Motor neuron (in vitro differentiated cells): ENCODE measurements at regions not wholly inside any gene's neighbourhood (a gene's known extent, or its start where the extent isn't known, plus 50 kb on each side); places are given as distances from the start of the nearest gene placed in this dataset.

Source experiments
- ATAC-seq, 8 experiments: fragments of 200-7000 bp; cut with Tn5 transposase; replicated peaks in 6 of 8; 2 replicates each; pipeline ENCODE4 v1.8.0; 2021; ENCODE audit warnings: mild to moderate bottlenecking in 8 of 8, moderate library complexity in 8 of 8
- H3K27ac ChIP-seq, 2 donors: fragments of 250-450 bp; sonication (Bioruptor Pico); 2 replicates each; pipeline ENCODE4 v1.9.0; 2021; ENCODE audit warnings: antibody characterized with exemption in 2 of 2, mild to moderate bottlenecking in 2 of 2, moderate library complexity in 1 of 2
- H3K4me1 ChIP-seq, 2 donors: fragments of 250-450 bp; sonication (Bioruptor Pico); replicated peaks in 1 of 2; 2 replicates each; pipeline ENCODE4 v1.6.1; 2021; ENCODE audit warnings: antibody characterized with exemption in 2 of 2, mild to moderate bottlenecking in 2 of 2, moderate library complexity in 1 of 2
- H3K4me3 ChIP-seq, 5 donors: fragments of 250-450 bp; sonication (Bioruptor Pico); 2 replicates each; pipeline ENCODE4 v1.9.0; 2021; ENCODE audit warnings: antibody characterized with exemption in 5 of 5, mild to moderate bottlenecking in 5 of 5, moderate library complexity in 4 of 5
- WGBS, 10 experiments: fragments of 450-650 bp; shearing (Covaris generic); methylation state at CpG; one replicate each; pipeline ENCODE4 v1.0.0; 2022; 5-methylcytosine and 5-hydroxymethylcytosine counted together
- in situ Hi-C, 9 experiments: fragments of 400-800 bp; cut with MboI; loops; one replicate each; pipeline ENCODE4 v1.15.0; 2021; ENCODE audit warnings: low sequenced_read_pairs in 9 of 9, low pct_unique_long_range_greater_than_20kb in 2 of 9; ENCODE audit not compliant: unreplicated experiment in 9 of 9

DNA sequence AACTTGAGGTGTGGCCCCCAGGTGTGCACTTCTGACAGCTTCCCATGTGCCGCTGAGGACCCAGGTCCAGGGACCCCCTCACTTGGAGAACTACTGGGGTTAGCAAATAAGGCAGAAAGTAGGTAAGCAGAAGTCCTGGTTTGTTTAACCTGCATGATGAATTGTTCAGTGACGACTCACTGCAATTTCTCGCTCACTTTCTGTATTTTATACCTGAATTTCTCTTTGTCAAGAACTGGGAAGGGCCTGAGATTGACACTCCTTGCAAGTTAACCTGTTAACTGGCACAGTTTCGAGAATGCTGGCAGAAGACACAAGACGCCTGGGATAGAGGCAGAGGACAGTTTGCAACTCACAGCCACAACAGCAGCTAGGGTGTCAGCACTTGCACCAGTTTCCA, 164.5 kb upstream of the NCK2 start:
- no peak overlapping the region for H3K27ac ChIP-seq
- WGBS, 10 experiments = 31 to 100% (median 80%) methylated on average over 1 to 4 of the region's 5 CpGs; no CpG with 5 or more reads in 2 of the 10 experiments
- no peak for ATAC-seq
- peaks cover 0 to 3% of the 10 kb centered on the region in 2 donors for H3K4me1 ChIP-seq
- in situ Hi-C loops = loop anchor here in 2 of 9 experiments (25.0 kb wide), 1 partner anchor 507 kb away; no protein-coding TSS in a partner anchor
- no peak overlapping the region for H3K4me3 ChIP-seq

DNA sequence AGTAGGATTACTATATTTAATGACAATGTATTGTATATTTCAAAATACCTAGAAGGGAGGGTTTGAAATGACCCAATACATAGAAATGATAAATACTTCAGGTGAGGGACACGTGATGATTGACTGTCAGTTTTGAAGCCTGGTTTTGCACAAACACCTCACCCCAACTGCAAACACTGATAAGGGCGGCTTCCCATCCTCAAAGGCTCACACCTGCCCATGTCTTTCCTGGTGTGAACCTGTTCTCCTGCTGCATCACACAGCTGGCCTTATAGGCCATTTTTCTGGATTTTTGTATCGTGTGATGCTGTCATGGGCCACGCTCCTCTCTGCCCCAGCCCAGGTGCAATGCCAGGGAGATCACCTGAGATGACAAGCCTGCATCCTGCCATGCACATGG, 166.5 kb upstream of the NCK2 start:
- no peak overlapping the region for H3K27ac ChIP-seq
- in situ Hi-C loops = loop anchor here in 2 of 9 experiments (25.0 kb wide), 1 partner anchor 509 kb away; no protein-coding TSS in a partner anchor
- no peak for ATAC-seq
- H3K4me1 ChIP-seq = peaks cover 0 to 3% of the 10 kb centered on the region in 2 donors
- 45 to 100% (median 68%) methylated on average over 1 to 3 of the region's 4 CpGs; no CpG with 5 or more reads in 2 of the 10 experiments for WGBS, 10 experiments
- H3K4me3 ChIP-seq = no peak overlapping the region

DNA sequence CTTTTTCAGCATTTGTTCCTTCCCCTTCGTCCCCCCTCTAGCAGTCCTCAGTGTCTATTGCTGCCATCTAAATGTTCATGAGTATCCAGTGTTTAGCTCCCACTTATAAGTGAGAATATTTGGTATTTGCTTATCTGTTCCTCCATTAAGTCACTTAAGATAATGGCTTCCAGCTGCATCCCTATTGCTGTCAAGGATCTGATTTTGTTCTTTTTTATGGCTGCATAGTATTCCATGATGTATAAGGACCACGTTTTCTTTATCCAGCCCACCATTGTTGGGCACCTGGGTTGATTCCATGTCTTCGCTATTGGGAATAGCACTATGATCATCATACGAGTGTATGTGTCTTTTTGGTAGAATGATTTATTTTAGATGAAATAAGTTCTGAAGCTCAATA, 166.9 kb upstream of the NCK2 start:
- in situ Hi-C loops = loop anchor here in 2 of 9 experiments (25.0 kb wide), 1 partner anchor 510 kb away; no protein-coding TSS in a partner anchor
- no peak overlapping the region for H3K4me3 ChIP-seq
- peaks cover 0 to 3% of the 10 kb centered on the region in 2 donors for H3K4me1 ChIP-seq
- H3K27ac ChIP-seq = no peak overlapping the region
- 50 to 100% (median 65%) methylated on average over 1 to 4 of the region's 4 CpGs for WGBS, 10 experiments
- no peak for ATAC-seq

DNA sequence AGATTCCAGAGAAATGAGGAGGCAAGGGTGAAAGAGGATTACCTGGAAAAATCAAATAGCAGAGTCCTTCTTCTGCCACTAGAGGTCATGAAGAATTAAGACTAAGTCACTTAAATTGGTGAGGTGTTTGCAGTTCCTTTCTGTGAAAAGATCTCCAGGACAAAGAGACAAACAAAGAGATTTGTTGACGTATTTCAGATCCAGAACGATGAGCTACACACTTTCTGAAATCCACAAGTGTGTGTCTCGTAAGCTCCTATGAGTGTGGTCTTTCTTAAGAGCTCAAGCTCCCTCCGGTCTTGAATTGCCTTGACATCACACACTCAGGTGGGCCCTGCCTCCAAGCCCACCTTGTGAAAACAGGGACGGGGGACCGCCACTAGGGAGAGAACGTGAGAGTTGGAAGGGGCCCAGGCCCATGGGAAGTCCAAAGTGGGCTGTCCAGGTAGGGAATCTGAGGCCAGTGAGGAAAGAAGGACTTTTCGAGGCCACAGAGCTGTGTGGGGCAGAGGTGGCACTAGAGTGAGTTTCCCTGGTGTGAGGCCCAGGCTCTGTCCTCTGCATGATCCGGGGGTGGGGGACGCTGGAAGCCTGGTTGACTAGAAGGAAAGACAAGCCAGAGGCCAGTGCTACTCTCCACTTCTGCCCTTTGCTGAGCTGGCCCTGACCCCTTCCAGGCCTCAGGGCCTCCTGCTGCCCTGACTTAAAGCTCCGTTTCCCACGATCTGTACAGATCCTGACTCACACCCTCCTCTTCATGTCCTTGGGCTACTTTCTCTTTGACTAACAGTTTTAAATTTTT, 168.1 kb upstream of the NCK2 start:
- peak in 5 of 8 experiments; percentile 25 to 77 (median 65) for ATAC-seq
- no peak overlapping the region for H3K27ac ChIP-seq
- in situ Hi-C loops = loop anchor here in 2 of 9 experiments (25.0 kb wide), 1 partner anchor 511 kb away; no protein-coding TSS in a partner anchor
- H3K4me3 ChIP-seq = no peak overlapping the region
- H3K4me1 ChIP-seq = peaks cover 0 to 3% of the 10 kb centered on the region in 2 donors
- 0 to 73% (median 45%) methylated on average over 1 to 10 of the region's 12 CpGs for WGBS, 10 experiments

DNA sequence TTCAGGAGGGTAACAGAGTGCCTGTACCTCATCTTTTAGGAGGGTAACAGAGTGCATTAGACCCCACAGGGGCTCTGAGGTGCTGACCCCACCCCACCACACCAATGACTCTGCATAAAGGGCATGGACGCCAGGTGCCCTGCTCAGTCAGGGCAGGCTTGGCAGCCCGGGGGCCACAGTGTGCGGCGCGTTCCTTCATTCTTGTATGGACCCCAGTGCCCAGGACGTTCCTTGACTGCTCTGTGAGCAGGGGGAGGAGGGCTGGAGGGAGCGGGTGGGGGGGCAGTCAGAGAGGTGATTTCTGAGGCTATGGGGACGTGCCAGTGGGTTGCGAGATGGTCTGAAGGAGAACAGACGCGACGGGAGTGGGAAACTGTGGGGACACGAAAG, 168.7 kb upstream of the NCK2 start:
- no peak overlapping the region for H3K4me3 ChIP-seq
- ATAC-seq = peak in 1 of 8 experiments; percentile 21
- WGBS, 10 experiments = no CpG with 5 or more reads among the region's 13 CpGs
- H3K4me1 ChIP-seq = peaks cover 0 to 3% of the 10 kb centered on the region in 2 donors
- in situ Hi-C loops = loop anchor here in 2 of 9 experiments (25.0 kb wide), 1 partner anchor 511 kb away; no protein-coding TSS in a partner anchor
- H3K27ac ChIP-seq = no peak overlapping the region

DNA sequence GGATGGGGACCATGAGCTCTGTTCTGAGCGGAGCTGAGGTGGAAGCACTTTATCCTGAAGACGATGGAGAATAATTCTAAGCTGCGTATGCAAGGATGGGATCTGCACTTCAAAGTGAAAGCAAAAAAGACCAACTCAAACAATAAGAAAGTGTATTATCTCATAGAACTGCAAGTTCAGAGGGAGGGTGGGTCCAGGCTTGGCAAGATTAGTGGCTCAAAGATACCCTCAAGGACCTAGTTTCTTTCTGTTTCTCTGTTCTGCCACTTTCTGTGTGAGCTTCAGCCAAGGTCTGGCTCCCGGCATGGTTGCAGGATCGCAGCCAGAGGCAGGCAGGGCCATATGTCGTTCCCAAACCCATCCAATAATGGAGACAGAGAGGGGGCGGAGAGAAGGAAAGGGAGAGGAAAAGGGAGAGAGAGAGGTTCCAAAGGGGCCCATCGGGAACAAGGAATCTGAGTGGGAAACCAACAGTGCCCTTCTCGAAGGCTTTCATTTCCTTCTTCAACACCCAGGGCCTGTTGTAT, 169.2 kb upstream of the NCK2 start:
- Histone ChIP-seq H3K4me1 (peaks cover 0 to 3% of the 10 kb centered on the region in 2 donors), H3K4me3 (no peak overlapping the region), H3K27ac (no peak overlapping the region)
- in situ Hi-C loops = loop anchor here in 2 of 9 experiments (25.0 kb wide), 1 partner anchor 512 kb away; no protein-coding TSS in a partner anchor
- no peak for ATAC-seq
- WGBS, 10 experiments = 19 to 88% (median 43%) methylated on average over 1 to 4 of the region's 9 CpGs; no CpG with 5 or more reads in 3 of the 10 experiments

DNA sequence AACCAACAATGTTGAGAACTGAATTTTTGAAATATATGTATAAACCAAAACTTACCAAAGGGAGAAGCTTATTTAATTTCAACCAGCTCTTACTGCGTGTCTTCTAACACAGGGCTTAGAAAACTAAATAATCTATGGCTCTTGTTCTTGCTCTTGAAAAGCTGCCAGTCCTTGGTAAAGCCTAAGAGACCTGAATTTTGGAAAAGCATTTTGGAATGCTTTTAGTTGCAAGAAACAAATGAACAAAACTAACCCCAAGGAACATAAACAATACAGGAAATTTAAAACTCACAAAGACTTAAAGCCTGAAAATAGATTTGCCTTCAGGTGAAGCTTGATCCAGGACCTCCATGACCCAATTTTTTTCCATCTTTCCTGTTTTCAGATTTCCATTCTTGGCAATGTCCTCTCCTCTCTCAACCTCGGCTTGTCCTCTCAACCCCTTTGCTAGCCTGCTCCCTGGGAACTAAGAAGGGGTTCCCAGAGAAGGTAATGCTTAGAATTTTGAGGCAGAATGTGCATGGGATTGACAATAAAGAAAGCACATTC, 169.8 kb upstream of the NCK2 start:
- in situ Hi-C loops = loop anchor here in 2 of 9 experiments (25.0 kb wide), 2 partner anchors 362 to 512 kb away; no protein-coding TSS in a partner anchor
- ATAC-seq = no peak
- H3K4me3 ChIP-seq = no peak overlapping the region
- H3K4me1 ChIP-seq = peaks cover 0 to 3% of the 10 kb centered on the region in 2 donors
- no peak overlapping the region for H3K27ac ChIP-seq
- 14 to 91% (median 61%) methylated on average over 1 to 2 of the region's 2 CpGs; no CpG with 5 or more reads in 1 of the 10 experiments for WGBS, 10 experiments

DNA sequence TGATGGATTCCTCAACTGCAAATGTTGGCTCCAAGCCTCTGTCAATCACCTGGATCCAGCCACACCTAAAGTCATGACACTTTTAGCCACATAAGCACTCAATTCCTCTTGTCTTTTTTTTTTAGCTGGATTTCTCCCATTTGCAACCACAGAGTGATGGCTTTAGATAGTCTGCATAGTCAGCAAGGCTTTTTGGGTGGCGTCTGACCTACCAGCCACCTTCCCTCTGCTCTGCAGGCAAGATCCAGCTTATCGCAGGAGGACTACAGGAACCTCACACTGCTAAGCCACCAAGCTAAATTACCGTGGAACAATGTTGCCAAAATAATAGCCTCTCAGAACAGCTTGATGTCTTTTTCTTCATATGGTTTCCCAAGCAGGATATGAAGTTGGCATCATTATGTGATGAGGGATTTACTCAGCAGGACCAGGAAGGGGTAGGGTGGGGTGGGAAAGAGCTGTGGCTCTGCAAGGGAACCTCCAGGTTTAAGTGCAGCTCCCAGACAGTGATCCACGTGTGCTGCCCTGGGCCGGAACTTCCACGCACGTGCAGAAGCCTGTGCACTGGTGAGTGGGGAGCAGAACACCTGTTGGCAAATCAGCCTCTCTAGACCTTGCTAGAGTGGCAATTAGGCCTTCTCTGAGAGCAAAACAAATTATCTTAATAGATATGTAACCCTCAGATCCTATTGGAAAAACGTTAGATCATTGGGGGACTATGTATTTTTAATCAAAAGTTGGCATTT, 170.6 kb upstream of the NCK2 start:
- 47 to 82% (median 60%) methylated on average over 1 to 7 of the region's 8 CpGs; no CpG with 5 or more reads in 1 of the 10 experiments for WGBS, 10 experiments
- in situ Hi-C loops = loop anchor here in 1 of 9 experiments (25.0 kb wide), 1 partner anchor 363 kb away; no protein-coding TSS in a partner anchor
- Histone ChIP-seq H3K4me3 (no peak overlapping the region), H3K27ac (no peak overlapping the region), H3K4me1 (peaks cover 0 to 3% of the 10 kb centered on the region in 2 donors)
- ATAC-seq = no peak

DNA sequence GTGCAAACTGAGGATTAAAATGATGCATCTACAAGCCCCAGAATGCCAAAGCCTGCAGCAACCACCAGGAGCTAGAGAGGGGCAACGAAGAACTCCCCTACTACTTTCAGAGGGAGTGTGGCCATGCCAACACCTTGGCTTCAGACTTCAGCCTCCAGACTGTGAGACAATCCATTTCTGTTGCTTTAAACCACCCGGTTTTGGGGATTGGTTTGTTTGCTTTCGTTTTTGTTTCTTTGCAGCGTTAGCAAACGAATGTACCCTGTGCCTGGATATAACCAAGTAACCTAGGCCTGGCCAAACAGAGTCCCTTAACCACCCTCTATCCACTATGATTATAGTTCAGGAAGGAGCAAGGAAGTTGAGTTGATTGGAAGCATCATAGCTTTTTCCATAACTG, 171.2 kb upstream of the NCK2 start:
- WGBS, 10 experiments = 44 to 100% (median 74%) methylated on average over 1 to 5 of the region's 5 CpGs; no CpG with 5 or more reads in 4 of the 10 experiments
- in situ Hi-C loops = loop anchor here in 1 of 9 experiments (25.0 kb wide), 1 partner anchor 364 kb away; no protein-coding TSS in a partner anchor

DNA sequence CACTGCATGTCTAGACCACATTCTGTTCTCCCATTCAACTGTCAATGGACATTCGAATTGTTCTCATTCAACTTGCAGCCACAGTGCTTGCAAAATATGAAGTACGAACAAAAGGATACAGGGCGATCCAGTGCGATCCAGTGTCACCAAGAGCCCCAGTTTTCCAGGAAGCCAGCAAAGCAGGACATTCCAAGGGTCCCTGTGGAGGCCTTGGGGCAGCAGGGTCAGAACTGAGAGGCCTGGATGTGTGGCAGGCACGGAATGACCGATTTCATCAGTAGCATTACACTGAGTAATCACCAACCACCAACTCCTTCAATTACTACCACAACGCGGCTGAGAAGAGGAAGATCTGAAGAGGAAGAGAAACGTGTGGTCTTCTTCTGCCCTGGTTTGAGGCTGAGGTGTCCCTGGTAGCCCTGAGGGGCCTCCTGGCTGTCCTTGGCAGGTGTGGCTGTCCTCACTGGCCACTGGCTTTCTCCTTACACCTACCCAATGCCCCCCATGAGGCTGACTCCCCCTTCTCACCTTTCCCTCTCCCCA, 172.7 kb upstream of the FHL2 start:
- no peak overlapping the region for H3K27ac ChIP-seq
- H3K4me3 ChIP-seq = no peak overlapping the region
- peaks cover 0 to under 1% of the 10 kb centered on the region in 2 donors for H3K4me1 ChIP-seq
- WGBS, 10 experiments = 20 to 100% (median 80%) methylated on average over 1 to 8 of the region's 9 CpGs; no CpG with 5 or more reads in 3 of the 10 experiments
- in situ Hi-C loops = loop anchor here in 1 of 9 experiments (25.0 kb wide), 1 partner anchor 366 kb away; no protein-coding TSS in a partner anchor
- no peak for ATAC-seq

More for the DNA sequence above, 171.2 kb upstream of the NCK2 start:
- H3K27ac ChIP-seq = no peak overlapping the region
- H3K4me1 ChIP-seq = peaks cover 0 to 3% of the 10 kb centered on the region in 2 donors
- no peak overlapping the region for H3K4me3 ChIP-seq
- ATAC-seq = no peak

DNA sequence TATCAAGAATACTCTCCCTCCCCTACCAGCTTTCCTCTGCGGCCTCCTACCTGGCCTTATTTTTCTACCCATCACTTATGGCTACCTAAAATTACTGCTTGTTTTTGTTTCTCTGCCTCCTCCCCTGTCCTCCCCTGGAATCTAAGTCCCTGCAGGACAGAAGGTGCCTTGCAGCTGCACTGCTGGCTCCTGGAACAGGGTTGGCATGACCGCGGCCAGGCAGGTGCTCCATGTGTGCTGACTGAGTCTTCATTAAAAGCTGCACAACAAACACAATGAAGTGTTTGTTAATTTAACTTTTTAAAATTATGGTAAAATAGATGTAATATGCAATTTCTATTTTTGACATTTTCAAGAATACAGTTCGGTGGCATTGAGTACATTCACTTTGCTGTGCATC, 171.9 kb upstream of the FHL2 start:
- no peak for ATAC-seq
- in situ Hi-C loops = loop anchor here in 1 of 9 experiments (25.0 kb wide), 1 partner anchor 367 kb away; no protein-coding TSS in a partner anchor
- whole genome bisulfite sequencing, 10 experiments = 40 to 100% (median 94%) methylated on average over 1 to 4 of the region's 4 CpGs; no CpG with 5 or more reads in 1 of the 10 experiments

DNA sequence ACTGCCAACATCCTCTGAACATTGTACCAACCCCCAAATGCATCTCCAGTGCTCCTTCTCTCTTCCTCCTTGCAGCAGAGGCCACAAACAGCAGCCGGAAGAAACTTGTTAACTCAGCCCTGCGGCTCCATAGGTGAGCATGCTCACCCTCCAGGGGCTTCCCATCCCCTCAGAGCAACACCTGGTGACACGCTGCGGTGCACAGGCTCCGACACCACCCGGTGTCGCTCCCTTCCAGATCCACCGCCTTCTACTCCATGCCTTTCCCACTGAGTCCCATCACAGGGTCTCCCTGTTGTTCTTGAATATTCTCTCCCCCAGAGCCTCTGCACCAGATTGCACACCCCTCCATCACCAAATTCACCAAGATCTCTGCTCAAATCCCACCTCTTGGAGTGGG, 171.5 kb upstream of the FHL2 start:
- ATAC-seq = no peak
- Histone ChIP-seq H3K4me3 (no peak overlapping the region), H3K4me1 (no peaks in the 10 kb centered on the region), H3K27ac (no peak overlapping the region)
- in situ Hi-C loops = loop anchor here in 1 of 9 experiments (25.0 kb wide), 1 partner anchor 367 kb away; no protein-coding TSS in a partner anchor
- 80 to 85% methylated on average over 2 to 4 of the region's 8 CpGs; no CpG with 5 or more reads in 8 of the 10 experiments for WGBS, 10 experiments

More for the DNA sequence above, 171.9 kb upstream of the FHL2 start:
- Histone ChIP-seq H3K27ac (no peak overlapping the region), H3K4me1 (no peaks in the 10 kb centered on the region), H3K4me3 (no peak overlapping the region)
